ENCODE measurements at regions not wholly inside any gene's neighbourhood (a gene's known extent, or its start where the extent isn't known, plus 50 kb on each side); places are given as distances from the start of the nearest gene placed in this dataset.

GRCh38 chr2:136297994-136298393 lies 180.0 kb upstream of the CXCR4 start (continued):
- TF ChIP-seq REST (IDR thresholded peaks at IDR 0.05; ENCODE audit: low read depth, low read length): no peak
- TF ChIP-seq MAX (IDR thresholded peaks at IDR 0.05; ENCODE audit: low read depth, low read length): no peak

GRCh38 chr2:136297312-136297711 lies 179.4 kb upstream of the CXCR4 start:
- FAIRE-seq: no peak
- CTCF ChIA-PET: interaction anchor here (1.1 kb wide), 1 partner anchor 8 kb away, joined by 3 read pairs; no protein-coding TSS in a partner anchor
- Histone ChIP-seq H3K27me3 (replicated peaks in 1 of 2; ENCODE audit: control insufficient read depth in 2 of 2, insufficient read depth in 2 of 2, low read length in 1 of 2) (0 out of 4 replicates have a peak, but pooled peaks cover 0 to 2% of the 10 kb centered on the region in 2 experiments), H3K79me2 (ENCODE audit: control insufficient read depth, insufficient read depth, low read length) (no peaks in the 10 kb centered on the region), H4K20me1 (ENCODE audit: control insufficient read depth, insufficient read depth) (no peaks in the 10 kb centered on the region), H3K9ac (ENCODE audit: control insufficient read depth, insufficient read depth, low read length) (no peak overlapping the region), H3K4me1 (ENCODE audit: control insufficient read depth, insufficient read depth, low read length) (no peaks in the 10 kb centered on the region), H3K4me2 (ENCODE audit: control insufficient read depth, insufficient read depth) (no peak overlapping the region), H3K36me3 (ENCODE audit: control insufficient read depth in 2 of 2, insufficient read depth in 2 of 2, low read length in 1 of 2) (no peaks in the 10 kb centered on the region), H3K27ac (ENCODE audit: control insufficient read depth, insufficient read depth) (no peak overlapping the region), H2AFZ (ENCODE audit: control insufficient read depth, low read depth, low read length) (no peak overlapping the region), H3K9me3 (replicated peaks; ENCODE audit: control insufficient read depth, insufficient read depth, low read length) (no peaks in the 10 kb centered on the region), H3K4me3 (no peak overlapping the region)
- RAD21 ChIA-PET (ENCODE audit: unreplicated experiment): interaction anchor here (1.3 kb wide), 1 partner anchor 161 kb away, joined by 3 read pairs; no protein-coding TSS in a partner anchor
- no TSS peak for BruUV-seq (replicated peaks)
- ATAC-seq: no peak
- SMC1A ChIA-PET (ENCODE audit: uncharacterized antibody, unreplicated experiment): interaction anchor here (0.9 to 2.0 kb wide), 3 partner anchors 12 to 81 kb away, joined by 3 to 8 read pairs (median 5); no protein-coding TSS in a partner anchor
- DNase-seq (ENCODE audit: low read depth, low spot score): no peak
- in situ Hi-C loops (cut with MboI) (no loop called here), intact Hi-C loops (cut with micrococcal nuclease; ENCODE audit: unreplicated experiment) (no loop called here)
- POLR2A ChIA-PET: interaction anchor here (0.6 kb wide), 1 partner anchor 25 kb away, joined by 3 read pairs; no protein-coding TSS in a partner anchor
- 47% methylated on average over 3 of the region's 3 CpGs for WGBS (ENCODE audit: insufficient coverage, insufficient replicate concordance, low lambda C conversion rate, missing lambda C conversion rate)
- no peak for TF ChIP-seq ZNF24 (IDR thresholded peaks at IDR 0.05)
- no peak for TF ChIP-seq CUX1 (IDR thresholded peaks at IDR 0.05; ENCODE audit: insufficient replicate concordance, low read depth, low read length)
- no peak for TF ChIP-seq ATF2 (IDR thresholded peaks at IDR 0.05; ENCODE audit: low read length)
- TF ChIP-seq RFX5 (IDR thresholded peaks at IDR 0.05; ENCODE audit: low read depth, low read length): no peak
- no peak for TF ChIP-seq ZNF622 (IDR thresholded peaks at IDR 0.05)
- TF ChIP-seq E4F1 (IDR thresholded peaks at IDR 0.05; ENCODE audit: borderline replicate concordance, partially characterized antibody): no peak
- TF ChIP-seq BCL11A (IDR thresholded peaks at IDR 0.05; ENCODE audit: low read depth, low read length): no peak
- TF ChIP-seq RBBP5 (conservative IDR thresholded peaks at IDR 0.05): no peak

Data from GM12878 (cell line).